Caco-2 (cell line): ENCODE measurements at regions not wholly inside any gene's neighbourhood (a gene's known extent, or its start where the extent isn't known, plus 50 kb on each side); places are given as distances from the start of the nearest gene placed in this dataset.

Experiments used
- BruUV-seq: library from RNA; stranded (reverse); fragments of 400-500 nt; replicated peaks from 2 replicates; lab custom pipeline; 2021; lab: Mats Ljungman, UMichigan
- CTCF ChIA-PET: fragments of 300-600 bp; sonication (Branson Sonifier 250); formaldehyde crosslinking; loops from one replicate; lab custom pipeline; 2022; ENCODE audit warnings: antibody characterized with exemption; lab: Charles Lee
- POLR2A ChIA-PET: fragments of 300-600 bp; sonication (Branson Sonifier 250); formaldehyde crosslinking; loops from one replicate; lab custom pipeline; 2022; ENCODE audit warnings: antibody characterized with exemption; lab: Charles Lee
- DNase-seq, 2 experiments: peaks; one replicate each; pipeline versions ENCODE4 v3.0.0 to v3.0.0-alpha.2; 2020 to 2022
- H3K27me3 ChIP-seq: replicated peaks from 2 replicates; pipeline ENCODE4 v1.6.0; 2011; ENCODE audit warnings: low read length; ENCODE audit not compliant: control insufficient read depth, insufficient read depth
- H3K36me3 ChIP-seq: 2 replicates; pipeline ENCODE4 v1.5.1; 2011; ENCODE audit warnings: low read length; ENCODE audit not compliant: control insufficient read depth, insufficient read depth
- H3K4me1 ChIP-seq: fragments of 250-450 bp; sonication (Bioruptor Pico); 2 replicates; pipeline ENCODE4 v1.5.1; 2020; ENCODE audit warnings: mild to moderate bottlenecking
- H3K4me3 ChIP-seq: 2 replicates; pipeline ENCODE4 v1.5.1; 2011; ENCODE audit warnings: low read depth, mild to moderate bottlenecking, control low read depth, low read length
- H3K9me3 ChIP-seq: fragments of 250-450 bp; sonication (Bioruptor Pico); 2 replicates; pipeline ENCODE4 v1.5.1; 2020; ENCODE audit warnings: mild to moderate bottlenecking, moderate library complexity
- H3K27ac Mint-ChIP-seq: one replicate; pipeline ENCODE4 v1.8.0; 2022; ENCODE audit warnings: mixed read lengths; ENCODE audit not compliant: unreplicated experiment
- H3K27me3 Mint-ChIP-seq: one replicate; pipeline ENCODE4 v1.8.0; 2022; ENCODE audit warnings: mixed read lengths; ENCODE audit not compliant: insufficient read depth, unreplicated experiment
- H3K36me3 Mint-ChIP-seq: one replicate; pipeline ENCODE4 v1.8.0; 2022; ENCODE audit warnings: mild to moderate bottlenecking, mixed read lengths; ENCODE audit not compliant: insufficient read depth, unreplicated experiment
- H3K4me1 Mint-ChIP-seq: one replicate; pipeline ENCODE4 v1.8.0; 2022; ENCODE audit warnings: low read depth, mixed read lengths; ENCODE audit not compliant: unreplicated experiment
- H3K4me3 Mint-ChIP-seq: one replicate; pipeline ENCODE4 v1.8.0; 2022; ENCODE audit warnings: mild to moderate bottlenecking, moderate library complexity, mixed read lengths; ENCODE audit not compliant: unreplicated experiment
- H3K9me3 Mint-ChIP-seq: one replicate; pipeline ENCODE4 v1.8.0; 2022; ENCODE audit warnings: mixed read lengths; ENCODE audit not compliant: unreplicated experiment
- intact Hi-C: fragments of 100-400 bp; cut with micrococcal nuclease; formaldehyde crosslinking; loops from one replicate; pipeline ENCODE4 v1.10.0; 2022; ENCODE audit not compliant: unreplicated experiment
- TF ChIP-seq, protein P1 (sequence below), 2 experiments: fragments of 200-600 bp in 1 of 2; IDR thresholded peaks; 1 replicate in 1 of 2; 2 replicates in 1 of 2; pipeline versions ENCODE4 v1.5.1 to v1.8.0; 2011 to 2022; ENCODE audit warnings: antibody characterized with exemption in 1 of 2, control low read depth in 1 of 2, inconsistent platforms in 1 of 2, low read depth in 1 of 2, low read length in 1 of 2, mild to moderate bottlenecking in 1 of 2, moderate library complexity in 1 of 2; ENCODE audit not compliant: insufficient read depth in 1 of 2, severe bottlenecking in 1 of 2, unreplicated experiment in 1 of 2

DNA sequence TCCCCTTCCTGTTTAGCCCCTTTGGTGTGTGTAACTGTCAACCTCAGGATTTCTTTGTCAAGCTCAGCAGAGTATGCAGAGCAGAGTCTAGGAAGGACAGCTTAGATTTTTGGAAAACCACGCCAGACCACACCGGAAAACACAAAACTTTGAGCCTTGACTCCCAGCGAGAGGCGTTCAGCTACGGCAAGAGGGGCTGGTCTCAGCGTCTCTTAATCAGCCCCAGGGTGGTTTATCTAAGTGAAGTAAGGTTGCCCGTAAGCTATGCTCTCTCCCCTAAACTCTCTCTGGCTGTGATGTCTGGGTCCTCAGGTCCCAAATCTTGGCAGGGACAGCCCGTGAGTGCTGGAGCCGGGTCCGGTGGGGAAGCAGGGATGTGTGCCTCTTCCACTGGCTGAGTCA, 230.9 kb downstream of the KLF6 start:
- peaks cover 21% of the 10 kb centered on the region for H3K9me3 Mint-ChIP-seq
- DNase-seq, result no peak
- no peaks in the 10 kb centered on the region for H3K4me1 ChIP-seq
- no peak overlapping the region for H3K4me3 ChIP-seq
- H3K36me3 ChIP-seq, result no peaks in the 10 kb centered on the region
- H3K4me3 Mint-ChIP-seq, result no peak overlapping the region
- ChIA-PET CTCF (no interaction called here), POLR2A (no interaction called here)
- TF ChIP-seq, protein P1, sequence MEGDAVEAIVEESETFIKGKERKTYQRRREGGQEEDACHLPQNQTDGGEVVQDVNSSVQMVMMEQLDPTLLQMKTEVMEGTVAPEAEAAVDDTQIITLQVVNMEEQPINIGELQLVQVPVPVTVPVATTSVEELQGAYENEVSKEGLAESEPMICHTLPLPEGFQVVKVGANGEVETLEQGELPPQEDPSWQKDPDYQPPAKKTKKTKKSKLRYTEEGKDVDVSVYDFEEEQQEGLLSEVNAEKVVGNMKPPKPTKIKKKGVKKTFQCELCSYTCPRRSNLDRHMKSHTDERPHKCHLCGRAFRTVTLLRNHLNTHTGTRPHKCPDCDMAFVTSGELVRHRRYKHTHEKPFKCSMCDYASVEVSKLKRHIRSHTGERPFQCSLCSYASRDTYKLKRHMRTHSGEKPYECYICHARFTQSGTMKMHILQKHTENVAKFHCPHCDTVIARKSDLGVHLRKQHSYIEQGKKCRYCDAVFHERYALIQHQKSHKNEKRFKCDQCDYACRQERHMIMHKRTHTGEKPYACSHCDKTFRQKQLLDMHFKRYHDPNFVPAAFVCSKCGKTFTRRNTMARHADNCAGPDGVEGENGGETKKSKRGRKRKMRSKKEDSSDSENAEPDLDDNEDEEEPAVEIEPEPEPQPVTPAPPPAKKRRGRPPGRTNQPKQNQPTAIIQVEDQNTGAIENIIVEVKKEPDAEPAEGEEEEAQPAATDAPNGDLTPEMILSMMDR (IDR thresholded peaks at IDR 0.05; ENCODE audit: insufficient read depth in 1 of 2, low read depth in 1 of 2, low read length in 1 of 2, severe bottlenecking in 1 of 2, unreplicated experiment in 1 of 2), result no peak
- H3K4me1 Mint-ChIP-seq, result peaks cover 8% of the 10 kb centered on the region
- H3K27ac Mint-ChIP-seq, result no peak overlapping the region
- BruUV-seq, result no TSS peak
- no peaks in the 10 kb centered on the region for H3K27me3 Mint-ChIP-seq
- H3K36me3 Mint-ChIP-seq, result no peaks in the 10 kb centered on the region
- H3K27me3 ChIP-seq, result no peaks in the 10 kb centered on the region
- intact Hi-C loops, result no loop called here
- no peaks in the 10 kb centered on the region for H3K9me3 ChIP-seq

DNA sequence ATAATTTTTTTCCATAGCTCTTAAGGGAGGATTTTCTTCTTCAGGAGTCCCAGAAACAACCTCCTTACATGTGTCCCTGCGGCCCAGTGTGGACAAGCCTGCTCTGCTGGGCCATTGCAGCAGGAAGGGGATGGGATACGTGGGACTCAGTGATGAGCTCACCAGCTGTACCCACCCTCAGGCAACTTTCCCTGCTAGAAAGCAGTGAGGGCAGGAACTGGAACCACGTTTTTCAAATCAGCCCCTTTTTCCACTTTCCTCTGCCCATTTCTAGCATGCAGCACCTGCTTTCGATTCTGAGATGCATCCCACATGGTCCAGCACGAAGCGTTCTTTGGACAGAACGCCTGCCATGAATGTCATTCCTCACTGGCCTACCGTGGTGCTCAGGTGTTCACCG, 232.7 kb downstream of the KLF6 start:
- no peaks in the 10 kb centered on the region for H3K27me3 ChIP-seq
- H3K27me3 Mint-ChIP-seq, result no peaks in the 10 kb centered on the region
- DNase-seq, result no peak
- intact Hi-C loops, result no loop called here
- no peaks in the 10 kb centered on the region for H3K36me3 Mint-ChIP-seq
- H3K36me3 ChIP-seq, result no peaks in the 10 kb centered on the region
- ChIA-PET CTCF (no interaction called here), POLR2A (no interaction called here)
- TF ChIP-seq, protein P1 (IDR thresholded peaks at IDR 0.05; ENCODE audit: insufficient read depth in 1 of 2, low read depth in 1 of 2, low read length in 1 of 2, severe bottlenecking in 1 of 2, unreplicated experiment in 1 of 2), result no peak
- H3K4me1 Mint-ChIP-seq, result no peaks in the 10 kb centered on the region
- H3K27ac Mint-ChIP-seq, result no peak overlapping the region
- no peak overlapping the region for H3K4me3 ChIP-seq
- H3K4me1 ChIP-seq, result no peaks in the 10 kb centered on the region
- H3K4me3 Mint-ChIP-seq, result no peak overlapping the region
- BruUV-seq, result no TSS peak
- peaks cover 8% of the 10 kb centered on the region for H3K9me3 Mint-ChIP-seq
- no peaks in the 10 kb centered on the region for H3K9me3 ChIP-seq

DNA sequence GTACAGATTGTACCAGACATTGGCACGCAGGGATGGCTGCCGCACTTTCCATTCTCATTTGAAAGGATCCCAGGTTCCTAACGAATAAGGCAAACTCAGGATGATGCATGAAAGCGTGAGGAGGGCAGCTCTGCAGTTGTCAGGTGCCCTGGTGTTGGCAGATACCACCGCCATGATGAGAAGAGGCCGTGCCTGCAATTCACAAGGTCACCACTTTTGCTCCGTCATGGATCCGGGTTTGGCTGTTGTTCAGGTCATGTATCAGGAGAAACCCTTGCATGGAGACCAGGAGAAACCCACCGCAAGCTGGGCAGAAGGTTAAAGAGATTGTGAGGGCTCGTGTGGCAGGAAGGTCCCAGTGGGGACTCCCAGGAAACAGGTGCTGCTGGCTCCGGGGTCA, 233.2 kb downstream of the KLF6 start:
- Mint-ChIP-seq H3K4me1 (no peaks in the 10 kb centered on the region), H3K36me3 (no peaks in the 10 kb centered on the region), H3K27ac (no peak overlapping the region), H3K27me3 (no peaks in the 10 kb centered on the region), H3K9me3 (peaks cover 6% of the 10 kb centered on the region), H3K4me3 (no peak overlapping the region)
- BruUV-seq, result no TSS peak
- ChIA-PET POLR2A (no interaction called here), CTCF (no interaction called here)
- Histone ChIP-seq H3K4me1 (no peaks in the 10 kb centered on the region), H3K27me3 (no peaks in the 10 kb centered on the region), H3K36me3 (no peaks in the 10 kb centered on the region), H3K4me3 (no peak overlapping the region), H3K9me3 (no peaks in the 10 kb centered on the region)
- intact Hi-C loops, result no loop called here
- no peak for DNase-seq
- TF ChIP-seq, protein P1 (IDR thresholded peaks at IDR 0.05; ENCODE audit: insufficient read depth in 1 of 2, low read depth in 1 of 2, low read length in 1 of 2, severe bottlenecking in 1 of 2, unreplicated experiment in 1 of 2), result no peak
